ENCODE measurements at regions not wholly inside any gene's neighbourhood (a gene's known extent, or its start where the extent isn't known, plus 50 kb on each side); places are given as distances from the start of the nearest gene placed in this dataset.

- no peak for TF ChIP-seq POLR2A (IDR thresholded peaks at IDR 0.05)
- no peak for TF ChIP-seq CTCF (IDR thresholded peaks at IDR 0.05)
Measured at GRCh38 chr10:112895292-112895691, 54.8 kb upstream of the TCF7L2 start.
